Effector CD4-positive, alpha-beta T cell (primary cell): ENCODE measurements at regions not wholly inside any gene's neighbourhood (a gene's known extent, or its start where the extent isn't known, plus 50 kb on each side); places are given as distances from the start of the nearest gene placed in this dataset.

Source experiments
- DNase-seq: peaks from one replicate; pipeline ENCODE4 v3.0.0-alpha.2; 2020

DNA sequence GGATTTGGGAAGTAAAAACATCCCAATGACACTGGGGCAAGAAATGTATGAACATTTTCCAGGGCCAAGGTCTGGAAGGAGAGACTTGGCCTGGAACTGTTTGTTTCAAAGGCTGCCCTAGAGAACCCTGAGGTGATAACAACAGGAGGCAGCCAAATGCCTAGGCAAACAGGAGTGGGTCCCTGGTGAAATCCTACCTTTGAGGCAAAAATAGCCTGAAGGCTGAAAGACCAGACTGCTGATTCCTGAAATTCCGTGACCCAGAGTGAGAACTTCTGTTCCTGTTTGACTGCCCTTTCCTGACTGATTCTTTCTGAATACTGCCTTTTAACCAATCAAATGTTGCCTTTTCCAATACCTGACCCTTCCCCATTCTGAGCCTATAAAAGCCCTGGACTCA, 196.4 kb downstream of the NSUN3 start:
- no peak for DNase-seq

DNA sequence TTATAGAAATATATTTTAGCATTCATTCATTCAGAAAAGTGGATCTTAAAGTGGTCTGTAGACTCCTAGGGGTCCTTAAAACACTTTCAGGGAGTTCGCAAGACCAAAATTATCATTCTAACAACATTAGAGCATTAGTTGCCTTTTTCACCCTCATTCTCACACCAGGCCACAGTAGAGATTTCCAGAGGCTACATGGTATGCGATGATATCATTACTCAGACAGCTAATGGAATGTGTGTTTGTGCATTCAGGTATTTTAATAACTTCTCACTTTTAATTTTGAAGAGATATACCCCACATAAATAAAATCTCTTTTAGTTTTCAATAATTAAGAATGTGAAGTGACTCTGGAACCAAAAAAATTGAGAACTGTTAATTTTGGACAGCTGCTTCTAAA, 206.9 kb downstream of the NSUN3 start:
- DNase-seq = no peak

DNA sequence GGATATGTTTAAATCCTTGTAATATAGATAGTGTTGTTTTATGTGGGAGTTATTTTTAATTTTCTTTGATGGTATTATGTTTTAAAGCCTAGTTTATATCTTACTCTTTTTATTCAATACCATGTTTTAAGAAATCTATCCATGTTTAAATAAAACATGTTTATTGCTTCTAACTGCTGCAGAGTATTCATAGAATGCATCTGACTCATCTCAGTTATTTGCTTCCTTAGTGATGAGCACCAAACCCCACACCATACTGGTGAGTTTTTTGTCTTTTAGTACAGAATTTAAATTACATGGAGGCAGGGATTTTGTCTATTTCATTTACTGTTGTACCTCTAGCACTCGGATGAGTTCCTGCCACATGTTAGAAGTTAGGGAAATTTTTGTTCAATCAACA, 209.2 kb downstream of the NSUN3 start:
- DNase-seq = no peak

DNA sequence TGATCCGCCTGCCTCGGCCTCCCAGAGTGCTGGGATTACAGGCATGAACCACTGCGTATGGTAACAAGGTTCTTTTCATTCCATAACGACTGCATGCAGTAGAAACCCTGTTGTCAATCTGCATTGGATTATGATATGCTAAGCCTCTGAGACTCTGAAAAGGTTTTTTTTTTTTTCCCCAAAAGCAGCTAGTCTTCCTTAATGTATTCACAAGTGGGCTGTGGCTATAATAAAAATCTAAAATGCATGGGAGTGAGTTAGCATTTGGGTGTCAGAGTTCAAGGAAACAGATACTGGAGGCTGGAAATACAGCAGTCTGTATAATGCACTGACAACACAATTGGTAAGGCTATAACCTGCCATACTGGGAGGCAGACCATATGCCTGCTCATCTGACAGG, 218.1 kb downstream of the NSUN3 start:
- no peak for DNase-seq

DNA sequence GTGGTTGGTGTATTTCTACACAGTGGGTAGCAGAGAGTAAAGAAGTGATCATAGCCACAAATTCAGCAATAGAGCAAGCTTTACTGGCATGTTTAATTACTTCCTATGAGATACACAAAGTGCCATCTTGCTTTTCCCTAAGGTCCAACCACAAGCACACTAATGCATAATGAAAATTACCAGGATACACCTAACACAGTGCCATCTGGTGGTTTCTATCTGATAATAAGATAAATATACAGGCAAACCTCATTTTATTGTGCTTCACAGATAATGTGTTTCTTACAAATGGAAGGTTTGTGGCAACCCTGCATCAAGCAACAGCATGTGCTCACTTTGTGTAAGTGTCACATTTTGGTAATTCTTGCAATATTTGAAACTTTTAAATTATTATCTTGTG, 223.0 kb downstream of the NSUN3 start:
- no peak for DNase-seq

DNA sequence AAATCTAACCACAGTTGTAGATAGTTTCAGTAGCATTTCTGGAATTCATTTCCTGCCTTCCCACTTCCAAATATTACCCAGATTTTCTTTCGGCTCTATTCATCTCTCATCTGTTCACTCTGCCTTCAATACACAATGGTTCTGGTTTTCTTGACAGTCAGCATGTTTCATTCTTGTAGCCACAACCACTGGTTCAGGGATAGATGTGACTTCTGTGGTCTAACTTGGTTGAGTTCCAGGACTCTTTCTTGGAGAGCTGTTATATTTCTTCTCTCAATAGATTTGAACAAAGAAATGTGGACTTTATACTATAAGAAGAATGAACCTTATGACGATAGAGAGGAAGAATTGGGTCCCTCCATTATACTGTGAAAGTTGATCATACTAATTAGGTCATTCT, 228.8 kb downstream of the NSUN3 start:
- DNase-seq = no peak

DNA sequence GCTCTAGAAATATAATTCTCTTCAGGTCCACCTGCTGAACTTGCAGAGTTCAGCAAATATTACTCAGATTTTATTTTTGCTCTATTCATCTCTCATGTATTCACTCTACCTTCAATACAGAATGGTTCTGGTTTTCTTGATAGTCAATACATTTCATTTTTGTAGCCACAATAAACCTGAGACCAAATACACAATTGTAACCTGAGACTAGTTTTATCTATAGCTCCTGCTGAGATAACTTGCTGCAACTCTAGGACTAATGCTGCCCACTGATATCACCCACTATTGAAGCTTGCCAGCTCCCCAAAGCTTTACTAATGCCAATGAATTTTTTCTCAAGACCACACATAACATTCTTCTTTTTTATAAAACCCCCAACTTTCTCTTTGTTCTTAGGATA, 229.3 kb downstream of the NSUN3 start:
- DNase-seq = no peak

DNA sequence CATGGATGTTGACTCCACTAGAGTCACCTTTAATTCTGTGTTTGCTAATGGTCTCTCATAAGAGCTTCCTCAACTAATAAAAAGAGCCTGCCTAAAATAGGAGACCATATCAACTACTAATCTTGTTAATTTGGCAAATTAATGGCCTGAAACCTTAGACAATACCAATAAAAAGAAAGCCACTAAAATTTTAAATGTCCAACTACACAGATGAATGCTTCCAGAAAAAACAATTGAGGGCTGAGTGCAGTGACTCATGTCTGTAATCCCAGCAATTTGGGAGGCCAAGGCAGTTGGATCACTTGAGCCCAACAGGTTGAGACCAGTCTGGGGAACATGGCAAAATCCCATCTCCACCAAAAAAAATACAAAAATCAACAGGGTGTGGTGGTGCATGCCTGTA, 230.9 kb downstream of the NSUN3 start:
- DNase-seq = no peak

DNA sequence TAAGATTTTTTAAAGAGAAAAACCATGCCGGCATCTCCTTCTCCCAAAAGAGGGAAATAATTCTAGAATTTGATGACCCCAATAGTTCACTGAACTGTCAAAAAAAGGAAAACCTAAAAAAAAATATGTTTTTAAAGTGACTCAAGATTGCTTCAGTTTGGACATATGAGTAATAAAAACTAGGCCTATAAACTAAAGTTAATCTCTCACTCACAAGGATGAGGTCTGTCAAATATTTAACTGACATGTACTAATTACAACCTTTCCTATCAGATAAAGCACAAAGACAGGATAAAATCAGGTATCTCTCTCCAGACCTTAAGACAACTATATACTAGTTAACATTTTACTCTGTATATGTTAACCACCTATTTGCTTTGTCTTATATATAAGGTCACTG, 231.9 kb downstream of the NSUN3 start:
- no peak for DNase-seq

DNA sequence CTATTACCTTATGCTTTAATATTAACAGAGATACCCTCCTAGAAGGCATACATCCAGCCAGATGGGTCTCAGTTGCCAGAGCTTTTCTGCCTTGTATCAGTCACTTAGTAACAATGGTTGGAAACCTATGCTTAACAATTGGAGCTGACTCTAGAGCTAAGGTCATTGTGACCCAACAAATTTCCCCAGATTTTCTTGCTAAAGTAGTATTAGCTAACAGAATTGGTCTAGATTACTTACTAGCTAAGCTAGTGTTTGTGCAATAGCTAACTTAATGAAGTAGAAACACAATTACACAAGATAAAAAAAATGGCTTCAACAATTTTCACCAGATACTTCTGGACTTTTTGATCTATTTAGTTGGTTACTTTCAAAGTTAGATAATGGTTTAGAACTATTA, 236.9 kb downstream of the NSUN3 start:
- no peak for DNase-seq

DNA sequence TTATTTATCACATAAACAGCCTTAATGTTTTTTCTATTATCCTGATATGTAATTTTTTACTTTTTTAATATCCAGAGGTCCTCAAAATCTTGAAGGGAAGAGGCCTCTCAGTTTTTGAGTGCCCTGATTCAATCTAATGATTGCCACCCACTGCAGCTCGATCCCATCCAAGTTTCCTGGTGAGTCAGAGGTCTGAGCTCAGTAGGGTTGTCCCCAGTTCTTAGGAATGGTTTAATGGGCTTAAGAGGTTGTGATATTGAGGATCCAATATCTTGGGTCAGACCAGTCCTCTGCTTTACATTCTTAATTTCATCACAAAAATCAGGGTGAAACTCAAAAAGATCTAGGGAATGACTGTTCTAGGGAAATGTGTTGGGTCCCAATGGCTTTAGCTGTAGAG, 238.5 kb downstream of the NSUN3 start:
- DNase-seq = no peak

DNA sequence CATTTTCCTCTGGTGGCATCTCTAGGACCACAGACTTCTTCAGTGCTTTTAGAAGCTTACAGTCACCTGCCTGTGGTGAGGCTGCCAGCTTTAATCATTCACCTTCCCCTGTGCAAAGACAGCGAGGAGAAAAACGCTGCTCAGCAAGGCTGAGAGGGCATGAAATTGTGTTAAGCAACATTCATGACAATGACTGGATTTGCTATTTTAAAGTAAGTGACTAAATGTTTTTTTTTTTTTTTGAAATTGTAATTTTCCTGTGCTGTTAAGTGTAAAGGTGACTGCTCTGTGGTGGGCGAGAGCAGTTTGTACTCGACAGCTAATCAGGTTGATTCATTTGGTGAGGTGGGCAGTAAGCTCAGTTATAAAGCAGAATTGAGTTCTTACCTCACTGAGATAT, 240.4 kb downstream of the NSUN3 start:
- DNase-seq = no peak

DNA sequence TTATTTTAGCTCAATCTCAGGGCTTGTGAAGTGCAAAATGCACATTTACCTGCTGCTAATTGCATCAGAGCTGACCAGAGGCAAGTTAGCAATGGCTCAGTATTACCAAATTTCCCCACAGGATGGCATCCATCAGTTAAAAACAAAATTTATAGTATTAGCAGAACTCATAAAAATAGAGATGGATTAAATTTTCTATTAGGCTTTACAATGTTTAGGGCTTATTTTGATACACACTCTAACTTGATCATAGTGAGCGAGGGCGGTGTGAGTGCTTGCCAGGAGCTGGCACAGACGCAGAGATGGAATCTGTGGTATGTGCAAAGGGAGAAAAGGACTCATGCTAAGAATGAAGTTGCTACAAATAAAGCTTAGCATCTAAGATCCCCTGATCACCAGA, 241.0 kb downstream of the NSUN3 start:
- DNase-seq = no peak

DNA sequence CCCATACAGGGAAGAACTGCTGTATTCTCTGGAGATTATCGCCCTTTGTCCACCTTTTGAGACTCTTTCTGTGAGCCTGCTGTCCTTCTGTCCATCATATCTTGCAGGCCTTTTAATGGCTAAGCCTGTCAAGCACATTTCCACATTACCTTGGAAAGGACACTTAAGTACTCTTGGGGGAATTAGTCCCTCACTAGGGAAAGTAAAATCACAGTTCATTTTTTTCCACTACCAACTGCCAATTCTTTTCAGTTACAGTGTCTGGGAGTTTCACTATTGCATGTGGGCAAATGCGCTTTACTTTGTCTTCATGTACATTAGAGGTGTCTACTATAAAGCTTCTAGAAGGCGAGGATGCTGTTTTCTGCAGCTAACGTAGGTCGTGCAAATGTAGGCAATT, 242.1 kb downstream of the NSUN3 start:
- DNase-seq = no peak

DNA sequence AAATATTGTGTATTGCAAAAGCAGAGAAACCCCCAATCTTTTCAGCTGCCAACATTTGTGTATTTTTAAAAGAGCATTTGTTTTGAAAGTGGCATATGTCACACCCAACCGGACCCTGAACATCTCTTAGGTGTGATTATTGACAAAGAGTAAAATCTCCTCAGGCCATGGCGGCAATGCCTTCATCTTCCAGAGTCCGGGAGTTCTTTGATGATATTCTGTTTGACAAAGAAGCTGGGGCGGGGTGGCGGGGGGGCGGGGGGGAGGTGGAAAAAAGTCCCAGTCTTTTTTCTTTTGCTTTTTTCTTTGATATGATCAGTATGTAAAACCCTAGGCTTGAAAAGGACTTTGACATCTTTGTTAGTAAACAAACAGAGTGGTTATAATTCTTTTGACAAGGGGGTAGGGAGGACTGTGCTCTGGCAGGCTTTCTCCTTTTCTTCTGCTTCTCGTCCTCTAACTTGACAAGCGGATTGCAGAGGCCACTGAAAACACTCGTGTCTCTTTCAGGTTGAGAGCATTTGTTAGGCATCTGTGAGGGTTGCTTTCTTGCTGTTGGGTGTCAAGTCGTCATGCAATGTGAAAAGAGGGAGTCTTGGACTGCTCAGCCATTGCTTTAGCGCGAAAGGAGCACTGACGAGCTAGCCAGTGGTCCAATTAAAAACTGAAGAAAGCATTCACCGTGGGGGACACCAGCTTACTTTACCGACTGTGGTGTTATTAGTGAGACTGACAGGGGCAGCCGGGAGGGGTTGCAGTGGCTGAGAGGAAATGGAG, 243.2 kb downstream of the NSUN3 start:
- DNase-seq = no peak

DNA sequence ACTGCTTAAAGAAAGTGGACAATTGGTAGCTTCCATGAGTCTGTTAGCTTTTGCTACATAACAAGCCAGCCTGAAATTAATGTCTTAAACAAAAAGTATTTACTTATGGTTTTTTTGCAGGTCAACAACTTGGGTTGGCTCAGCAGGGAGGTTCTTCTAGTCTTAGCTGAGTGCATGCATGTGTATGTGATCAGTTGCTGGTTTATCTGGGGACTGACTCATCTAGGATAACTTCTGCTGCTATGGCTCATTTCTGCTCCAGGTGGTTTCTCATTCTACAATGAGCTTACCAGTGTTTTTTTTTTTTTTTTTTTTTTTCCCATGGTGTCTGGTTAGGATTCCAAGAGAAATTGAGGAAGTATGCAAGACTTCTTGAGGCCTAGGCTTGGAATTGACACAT, 244.7 kb downstream of the NSUN3 start:
- DNase-seq = no peak

DNA sequence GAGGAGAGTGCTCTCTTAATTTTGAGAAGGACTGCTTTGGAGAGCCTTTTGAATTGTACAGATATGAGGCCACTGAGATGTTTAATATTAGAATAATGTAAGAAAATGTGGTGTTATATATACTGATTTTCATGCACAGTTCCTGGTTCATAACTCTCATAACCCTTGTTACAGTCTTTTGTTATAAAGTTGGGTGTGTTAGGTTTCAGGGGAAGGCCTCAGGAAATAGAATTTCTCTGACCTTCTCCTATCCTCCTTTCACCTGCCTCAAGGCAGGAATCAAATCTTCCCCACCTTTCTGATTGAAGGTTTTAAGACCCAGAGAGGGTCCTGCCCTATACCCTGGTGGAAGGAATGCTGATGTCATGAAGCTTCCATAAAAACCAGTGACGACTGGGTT, 245.9 kb downstream of the NSUN3 start:
- DNase-seq = no peak

DNA sequence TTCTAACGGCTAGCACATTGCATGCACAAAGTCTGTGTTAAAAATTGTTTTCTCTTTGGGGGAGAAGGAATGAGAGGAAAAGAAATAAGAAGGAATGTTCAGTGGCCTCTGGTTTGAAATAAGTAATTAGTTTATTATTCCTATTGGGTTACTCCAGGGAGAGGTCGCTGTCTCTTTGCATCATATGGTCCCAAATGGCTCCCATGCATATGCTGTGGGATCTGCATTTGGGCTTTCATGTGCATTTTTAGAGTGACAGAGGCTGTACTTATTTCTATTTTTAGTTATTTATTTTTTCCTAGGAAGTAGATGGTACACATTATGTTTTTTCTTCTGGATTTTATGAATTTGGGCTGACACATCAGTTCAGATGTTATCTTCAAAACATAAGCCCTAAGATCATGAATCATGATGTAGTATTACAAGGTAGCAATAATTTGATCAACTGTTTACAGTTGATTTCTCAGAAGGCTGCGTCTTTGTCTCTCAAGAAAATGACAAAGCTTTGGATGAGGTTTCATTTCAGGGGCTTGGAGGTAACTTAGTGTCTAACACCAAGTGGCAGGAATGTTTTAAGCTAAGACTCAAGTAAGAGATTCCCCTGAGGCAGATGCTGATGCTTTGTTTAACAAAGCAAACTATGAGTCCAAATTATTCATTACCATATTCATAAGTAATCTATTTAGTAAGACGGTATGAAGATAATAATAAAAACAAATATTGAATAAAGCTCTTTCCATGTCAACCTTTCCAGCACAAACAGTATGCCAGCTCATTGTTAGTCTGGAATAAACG, 247.7 kb downstream of the NSUN3 start:
- no peak for DNase-seq

DNA sequence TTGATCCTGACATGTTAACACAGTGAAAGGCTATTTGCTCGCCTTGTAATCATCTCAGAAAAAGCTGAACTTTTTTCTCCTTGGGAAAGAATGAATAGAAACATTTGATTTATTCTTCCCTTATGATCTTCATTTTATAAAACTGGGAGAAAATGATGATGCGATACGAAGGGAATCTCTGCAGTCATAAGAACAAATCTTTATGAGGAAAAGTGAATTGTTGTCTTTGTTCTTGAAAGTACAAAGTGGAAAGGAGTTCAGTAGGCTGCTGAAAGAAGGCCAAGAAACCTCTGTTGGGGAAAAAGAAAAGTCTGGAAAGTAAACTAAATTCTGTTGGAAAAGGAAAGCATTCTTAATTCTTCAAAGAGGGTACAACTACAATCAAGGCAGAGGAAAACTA, 248.8 kb downstream of the NSUN3 start:
- DNase-seq = no peak

DNA sequence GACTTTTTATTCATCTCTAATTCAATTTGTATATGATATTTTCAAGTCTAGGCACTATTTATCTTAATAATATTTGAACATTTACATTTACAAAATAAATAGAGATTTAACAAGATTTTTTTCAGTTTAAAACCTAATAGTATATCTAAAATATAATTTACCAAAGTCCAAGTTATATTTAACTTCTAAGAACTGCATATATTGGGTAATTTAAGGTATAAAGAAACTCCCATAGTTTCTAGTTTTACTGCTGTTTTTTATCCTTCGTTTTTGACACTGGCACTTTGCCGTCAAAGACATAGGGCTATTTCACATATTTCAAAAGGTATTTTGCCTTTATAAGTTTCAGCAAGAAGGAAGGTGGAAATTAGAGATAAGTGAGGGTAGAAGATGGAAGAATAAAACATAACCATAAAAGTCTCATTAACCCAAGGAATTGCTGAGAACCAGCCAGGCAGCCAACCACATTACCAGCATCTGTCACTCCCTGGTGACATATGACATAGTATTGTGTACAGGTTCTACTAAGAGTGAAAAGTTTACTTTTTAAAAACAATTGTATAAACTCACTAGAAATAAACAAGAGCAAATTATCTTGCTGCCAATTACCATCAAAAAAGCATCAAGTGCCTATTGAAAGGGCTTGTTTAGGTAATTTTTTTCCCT, 251.5 kb downstream of the NSUN3 start:
- no peak for DNase-seq

DNA sequence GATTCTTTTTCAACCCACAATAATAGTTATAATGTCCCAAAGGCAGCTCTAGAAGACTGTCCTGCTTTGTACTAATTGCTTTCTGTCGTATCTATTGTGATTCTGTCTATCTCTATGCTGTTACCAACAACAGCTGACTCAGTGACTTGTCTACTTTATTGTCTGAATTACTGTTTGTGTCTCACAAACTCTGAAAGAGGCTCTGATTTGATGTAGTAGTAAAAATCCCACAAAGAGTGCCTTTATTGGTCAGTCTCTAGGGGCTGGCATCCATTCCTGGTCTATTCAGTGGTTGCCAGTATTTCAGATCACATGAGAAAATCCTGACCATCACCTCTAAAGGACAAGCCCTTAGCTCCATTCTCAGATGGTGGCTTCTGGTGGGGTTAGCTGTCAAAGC, 254.2 kb downstream of the NSUN3 start:
- no peak for DNase-seq

DNA sequence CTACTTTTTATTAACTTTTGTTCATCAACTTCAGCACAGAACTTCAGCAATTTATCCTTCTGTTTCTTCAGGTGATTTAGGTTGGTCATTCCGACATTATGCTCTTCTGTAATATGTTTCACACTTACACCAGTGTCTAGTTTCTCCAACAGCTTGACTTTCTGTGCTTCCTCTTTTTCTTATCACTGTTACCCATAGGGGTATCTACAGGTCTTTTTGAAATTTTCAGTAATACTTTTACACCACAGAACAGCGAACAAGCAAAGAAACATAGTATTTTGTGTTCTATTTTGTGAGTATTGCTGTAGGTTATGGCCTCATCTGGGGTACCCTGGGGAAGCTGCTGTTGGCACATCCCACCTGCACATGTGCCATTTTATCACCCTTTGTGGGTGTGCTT, 260.7 kb downstream of the NSUN3 start:
- no peak for DNase-seq

DNA sequence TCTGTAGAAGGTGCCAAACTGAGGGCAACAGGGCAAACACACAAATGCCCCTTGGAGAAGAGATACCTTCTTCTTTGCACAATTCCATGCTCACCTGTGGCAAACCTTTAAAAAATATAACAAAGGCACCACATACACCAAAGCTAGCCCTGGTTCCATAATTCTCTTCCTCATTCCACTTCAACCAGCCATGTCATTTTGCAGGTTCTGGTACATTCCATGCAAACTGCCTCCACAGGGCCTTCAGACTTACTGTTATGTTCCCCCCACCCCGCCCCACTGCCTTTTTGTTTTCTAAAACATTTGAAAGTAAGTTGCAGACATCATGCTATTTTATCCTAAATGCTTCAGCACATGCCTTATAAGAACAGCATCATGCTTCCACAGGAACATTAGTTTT, 269.0 kb downstream of the NSUN3 start:
- no peak for DNase-seq
